ENCODE measurements at regions not wholly inside any gene's neighbourhood (a gene's known extent, or its start where the extent isn't known, plus 50 kb on each side); places are given as distances from the start of the nearest gene placed in this dataset.

GRCh38 chr13:61036715-61037114, 378.9 kb downstream of the PCDH20 start:
- CTCF ChIA-PET = interaction anchor here (1.6 to 1.8 kb wide), 2 partner anchors 9 to 11 kb away, joined by 4 to 8 read pairs; no protein-coding TSS in a partner anchor

GRCh38 chr13:61030445-61030844, 385.2 kb downstream of the PCDH20 start:
- TF ChIP-seq CTCF (IDR thresholded peaks at IDR 0.05; ENCODE audit: control extremely low read depth, extremely low read depth, low read depth, missing control alignments) = no peak
- CTCF ChIA-PET = interaction anchor here (1.3 kb wide), 1 partner anchor 10 kb away, joined by 3 read pairs; no protein-coding TSS in a partner anchor
- DNase-seq (ENCODE audit: extremely low spot score) = no peak
- POLR2A ChIA-PET = no interaction called here

More at GRCh38 chr13:61036715-61037114, 378.9 kb downstream of the PCDH20 start:
- POLR2A ChIA-PET = no interaction called here
- no peak for TF ChIP-seq CTCF (IDR thresholded peaks at IDR 0.05; ENCODE audit: control extremely low read depth, extremely low read depth, low read depth, missing control alignments)
- DNase-seq (ENCODE audit: extremely low spot score) = no peak

- TF ChIP-seq CTCF (IDR thresholded peaks at IDR 0.05; ENCODE audit: control extremely low read depth, extremely low read depth, low read depth, missing control alignments) = no peak
- no peak for DNase-seq (ENCODE audit: extremely low spot score)
- ChIA-PET POLR2A (no interaction called here), CTCF (no interaction called here)
Measured at GRCh38 chr13:61029064-61029463, 386.6 kb downstream of the PCDH20 start.

- ChIA-PET POLR2A (no interaction called here), CTCF (no interaction called here)
- no peak for DNase-seq (ENCODE audit: extremely low spot score)
- TF ChIP-seq CTCF (IDR thresholded peaks at IDR 0.05; ENCODE audit: control extremely low read depth, extremely low read depth, low read depth, missing control alignments) = no peak
Measured at GRCh38 chr13:61024046-61024445, 391.6 kb downstream of the PCDH20 start.

- DNase-seq (ENCODE audit: extremely low spot score) = no peak
- ChIA-PET POLR2A (no interaction called here), CTCF (no interaction called here)
- TF ChIP-seq CTCF (IDR thresholded peaks at IDR 0.05; ENCODE audit: control extremely low read depth, extremely low read depth, low read depth, missing control alignments) = no peak
Measured at GRCh38 chr13:61021838-61022237, 393.8 kb downstream of the PCDH20 start.

- DNase-seq (ENCODE audit: extremely low spot score) = no peak
- TF ChIP-seq CTCF (IDR thresholded peaks at IDR 0.05; ENCODE audit: control extremely low read depth, extremely low read depth, low read depth, missing control alignments) = no peak
- POLR2A ChIA-PET = no interaction called here
- CTCF ChIA-PET = no interaction called here
Measured at GRCh38 chr13:61013796-61014195, 401.9 kb downstream of the PCDH20 start.

- CTCF ChIA-PET = interaction anchor here (1.1 to 1.4 kb wide), 2 partner anchors 18 to 19 kb away, joined by 3 to 4 read pairs; no protein-coding TSS in a partner anchor
- no peak for TF ChIP-seq CTCF (IDR thresholded peaks at IDR 0.05; ENCODE audit: control extremely low read depth, extremely low read depth, low read depth, missing control alignments)
- no peak for DNase-seq (ENCODE audit: extremely low spot score)
- POLR2A ChIA-PET = no interaction called here
Measured at GRCh38 chr13:61010358-61010757, 405.3 kb downstream of the PCDH20 start.

Measured in GM10248 (cell line).